HEK293T (cell line): ENCODE measurements at regions not wholly inside any gene's neighbourhood (a gene's known extent, or its start where the extent isn't known, plus 50 kb on each side); places are given as distances from the start of the nearest gene placed in this dataset.

Source experiments
- ARNT ChIP-seq: fragments of 450-650 bp; IDR thresholded peaks from 2 replicates; pipeline ENCODE4 v1.6.1; 2017; ENCODE audit warnings: mild to moderate bottlenecking
- BHLHE40 ChIP-seq: fragments of 450-650 bp; IDR thresholded peaks from 2 replicates; pipeline ENCODE4 v1.6.1; 2016; ENCODE audit warnings: mild to moderate bottlenecking, moderate library complexity, borderline replicate concordance
- ELF4 ChIP-seq: fragments of 450-650 bp; IDR thresholded peaks from 2 replicates; pipeline ENCODE4 v1.6.1; 2017; ENCODE audit warnings: antibody characterized with exemption
- FOXK2 ChIP-seq: fragments of 450-650 bp; IDR thresholded peaks from 2 replicates; pipeline ENCODE4 v1.6.1; 2016; ENCODE audit warnings: mild to moderate bottlenecking
- FOXM1 ChIP-seq: fragments of 450-650 bp; IDR thresholded peaks from 2 replicates; pipeline ENCODE4 v1.6.1; 2017; ENCODE audit warnings: mild to moderate bottlenecking, borderline replicate concordance
- L3MBTL2 ChIP-seq: fragments of 450-650 bp; conservative IDR thresholded peaks from 2 replicates; pipeline ENCODE4 v1.6.1; 2016; ENCODE audit warnings: mild to moderate bottlenecking
- NFRKB ChIP-seq: fragments of 450-650 bp; IDR thresholded peaks from 2 replicates; pipeline ENCODE4 v1.6.1; 2016; ENCODE audit warnings: mild to moderate bottlenecking, moderate library complexity
- PKNOX1 ChIP-seq: fragments of 450-650 bp; IDR thresholded peaks from 2 replicates; pipeline ENCODE4 v1.6.1; 2016
- SP1 ChIP-seq: fragments of 450-650 bp; IDR thresholded peaks from 2 replicates; pipeline ENCODE4 v1.6.1; 2017
- SUZ12 ChIP-seq: fragments of 450-650 bp; IDR thresholded peaks from 2 replicates; pipeline ENCODE4 v1.6.1; 2016; ENCODE audit warnings: mild to moderate bottlenecking
- TARDBP ChIP-seq: fragments of 450-650 bp; IDR thresholded peaks from 2 replicates; pipeline ENCODE4 v1.6.1; 2016
- ZNF384 ChIP-seq: fragments of 450-650 bp; IDR thresholded peaks from 2 replicates; pipeline ENCODE4 v1.6.1; 2016

GRCh38 chr12:81815611-81816010 lies 56.5 kb upstream of the PPFIA2 start:
- TF ChIP-seq ELF4 (no peak), SUZ12 (no peak), BHLHE40 (no peak), FOXK2 (no peak), ZNF384 (no peak), PKNOX1 (no peak), SP1 (no peak), FOXM1 (no peak), NFRKB (no peak), ARNT (no peak), TARDBP (no peak), L3MBTL2 (no peak)
